ENCODE measurements at regions not wholly inside any gene's neighbourhood (a gene's known extent, or its start where the extent isn't known, plus 50 kb on each side); places are given as distances from the start of the nearest gene placed in this dataset.

GRCh38 chr4:97396605-97397004 lies 746.7 kb downstream of the STPG2 start:
- Histone ChIP-seq H3K27me3 (no peaks in the 10 kb centered on the region), H3K9ac (ENCODE audit: low read depth in 2 of 2, low read length in 2 of 2) (no peak overlapping the region), H3K4me3 (no peak overlapping the region), H3K27ac (no peak overlapping the region), H3K9me3 (no peaks in the 10 kb centered on the region), H3K36me3 (no peaks in the 10 kb centered on the region), H3K4me1 (no peaks in the 10 kb centered on the region)
- no peak for TF ChIP-seq CTCF (IDR thresholded peaks at IDR 0.05)
- no peak for DNase-seq
- intact Hi-C loops (cut with DNase I), result no loop called here

GRCh38 chr4:97404876-97405523 lies 738.3 kb downstream of the STPG2 start:
- Histone ChIP-seq H3K4me3 (no peak overlapping the region), H3K4me1 (no peaks in the 10 kb centered on the region), H3K36me3 (no peaks in the 10 kb centered on the region), H3K27me3 (no peaks in the 10 kb centered on the region), H3K9me3 (no peaks in the 10 kb centered on the region), H3K9ac (ENCODE audit: low read depth in 2 of 2, low read length in 2 of 2) (no peak overlapping the region), H3K27ac (no peak overlapping the region)
- no peak for DNase-seq
- TF ChIP-seq CTCF (IDR thresholded peaks at IDR 0.05), result no peak
- intact Hi-C loops (cut with DNase I), result no loop called here

- Histone ChIP-seq H3K27ac (no peak overlapping the region), H3K27me3 (no peaks in the 10 kb centered on the region), H3K36me3 (no peaks in the 10 kb centered on the region), H3K9ac (ENCODE audit: low read depth in 2 of 2, low read length in 2 of 2) (no peak overlapping the region), H3K9me3 (no peaks in the 10 kb centered on the region), H3K4me3 (no peak overlapping the region), H3K4me1 (no peaks in the 10 kb centered on the region)
- no peak for TF ChIP-seq CTCF (IDR thresholded peaks at IDR 0.05)
- intact Hi-C loops (cut with DNase I), result no loop called here
- DNase-seq, result no peak
Measured at GRCh38 chr4:97411356-97411755, 731.9 kb downstream of the STPG2 start.

GRCh38 chr4:97412331-97412730 lies 730.9 kb downstream of the STPG2 start:
- H3K36me3 ChIP-seq, result no peaks in the 10 kb centered on the region

GRCh38 chr4:97414161-97414560 lies 729.1 kb downstream of the STPG2 start:
- DNase-seq, result no peak
- intact Hi-C loops (cut with DNase I), result no loop called here
- TF ChIP-seq CTCF (IDR thresholded peaks at IDR 0.05), result no peak

More at GRCh38 chr4:97412331-97412730, 730.9 kb downstream of the STPG2 start:
- H3K9ac ChIP-seq (ENCODE audit: low read depth in 2 of 2, low read length in 2 of 2), result no peak overlapping the region
- DNase-seq, result no peak
- no peaks in the 10 kb centered on the region for H3K4me1 ChIP-seq
- no peak overlapping the region for H3K27ac ChIP-seq
- intact Hi-C loops (cut with DNase I), result no loop called here
- TF ChIP-seq CTCF (IDR thresholded peaks at IDR 0.05), result no peak
- no peak overlapping the region for H3K4me3 ChIP-seq
- no peaks in the 10 kb centered on the region for H3K9me3 ChIP-seq
- no peaks in the 10 kb centered on the region for H3K27me3 ChIP-seq

More at GRCh38 chr4:97414161-97414560, 729.1 kb downstream of the STPG2 start:
- no peaks in the 10 kb centered on the region for H3K9me3 ChIP-seq
- H3K36me3 ChIP-seq, result no peaks in the 10 kb centered on the region
- no peaks in the 10 kb centered on the region for H3K4me1 ChIP-seq
- no peak overlapping the region for H3K4me3 ChIP-seq
- no peaks in the 10 kb centered on the region for H3K27me3 ChIP-seq
- no peak overlapping the region for H3K9ac ChIP-seq (ENCODE audit: low read depth in 2 of 2, low read length in 2 of 2)
- no peak overlapping the region for H3K27ac ChIP-seq
